Stimulated activated effector memory CD8-positive, alpha-beta T cell treated with anti-CD3 and anti-CD28 coated beads, Interleukin-12 subunit alpha, Interleukin-12 subunit beta, amount 100 ng/mL, for 72 hours (primary cell): ENCODE measurements at regions not wholly inside any gene's neighbourhood (a gene's known extent, or its start where the extent isn't known, plus 50 kb on each side); places are given as distances from the start of the nearest gene placed in this dataset.
A peak's percentile ranks its signal among the peaks of the same experiment; 100 is the strongest.

Source experiments
- ATAC-seq: fragments of 150-1000 bp; cut with Tn5 transposase; 2 replicates; pipeline ENCODE4 v1.10.0; 2021
- DNase-seq, 2 donors: peaks; one replicate each; pipeline ENCODE4 v3.0.0; 2021 to 2022; ENCODE audit warnings: low spot score in 2 of 2
- H3K27ac Mint-ChIP-seq: one replicate; pipeline ENCODE4 v1.8.0; 2022; ENCODE audit warnings: mild to moderate bottlenecking, mixed read lengths
- H3K36me3 Mint-ChIP-seq: one replicate; pipeline ENCODE4 v1.8.0; 2022; ENCODE audit warnings: mild to moderate bottlenecking, mixed read lengths
- H3K4me1 Mint-ChIP-seq: one replicate; pipeline ENCODE4 v1.8.0; 2022; ENCODE audit warnings: mixed read lengths
- H3K4me3 Mint-ChIP-seq: one replicate; pipeline ENCODE4 v1.8.0; 2022; ENCODE audit warnings: mild to moderate bottlenecking, mixed read lengths
- H3K9me3 Mint-ChIP-seq: one replicate; pipeline ENCODE4 v1.8.0; 2022; ENCODE audit warnings: mixed read lengths

DNA sequence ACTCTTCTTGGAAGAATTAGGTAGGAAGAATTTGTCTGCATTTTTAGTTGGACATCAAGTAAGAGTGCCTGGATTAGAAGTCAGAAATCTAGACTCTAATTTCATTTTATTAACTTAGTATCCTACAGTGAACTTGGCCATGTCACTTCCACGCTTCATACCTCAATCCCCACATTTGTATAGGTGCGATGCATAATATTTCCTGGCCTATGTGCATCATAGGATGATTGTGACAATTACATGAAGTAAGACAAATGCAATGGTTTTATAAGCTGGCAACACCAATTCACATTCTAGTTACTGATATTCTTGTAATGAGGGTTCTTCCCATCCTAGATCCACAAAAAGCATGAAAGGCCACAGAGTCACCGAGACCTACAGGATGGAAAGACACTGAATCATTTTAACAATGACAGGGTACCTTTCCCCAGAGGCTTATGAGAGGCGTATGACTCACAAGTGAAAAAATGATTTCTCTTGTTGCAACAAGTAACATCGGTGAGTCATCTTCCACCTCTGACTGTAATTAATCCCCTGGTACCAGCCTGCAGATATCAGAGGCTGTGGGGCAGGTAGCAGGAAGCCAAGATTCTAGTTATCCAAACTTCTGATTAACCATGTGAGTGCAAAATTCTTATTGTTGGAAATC, 56.0 kb upstream of the OR5AK2 start:
- peaks cover 18% of the 10 kb centered on the region for H3K9me3 Mint-ChIP-seq
- H3K4me1 Mint-ChIP-seq: no peaks in the 10 kb centered on the region
- no peak overlapping the region for H3K27ac Mint-ChIP-seq
- no peaks in the 10 kb centered on the region for H3K36me3 Mint-ChIP-seq
- DNase-seq (no peak), ATAC-seq (peak; percentile 39)
- H3K4me3 Mint-ChIP-seq: no peak overlapping the region

DNA sequence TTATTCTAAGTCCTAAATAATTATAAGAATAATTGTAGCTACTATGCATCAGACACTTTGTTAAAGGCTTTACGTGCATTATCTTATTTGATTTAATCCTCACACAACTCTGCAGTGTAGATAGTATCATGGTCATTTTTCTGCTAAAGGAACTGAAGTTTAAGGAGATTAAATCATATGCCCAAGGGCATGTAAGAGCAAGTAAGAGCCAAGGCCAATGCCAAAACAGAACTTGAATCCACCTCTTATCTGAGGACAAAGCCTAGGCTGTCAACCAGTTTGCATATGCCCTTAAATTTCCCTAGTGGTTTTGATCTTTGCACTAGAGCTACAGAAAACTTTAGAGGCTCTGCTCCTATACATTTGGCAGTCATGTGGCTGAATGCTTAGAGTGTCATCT, 65.6 kb upstream of the OR5AK2 start:
- DNase-seq: no peak
- H3K27ac Mint-ChIP-seq: no peak overlapping the region
- ATAC-seq: no peak
- no peak overlapping the region for H3K4me3 Mint-ChIP-seq
- H3K36me3 Mint-ChIP-seq: no peaks in the 10 kb centered on the region
- peaks cover 10% of the 10 kb centered on the region for H3K9me3 Mint-ChIP-seq
- H3K4me1 Mint-ChIP-seq: no peaks in the 10 kb centered on the region

DNA sequence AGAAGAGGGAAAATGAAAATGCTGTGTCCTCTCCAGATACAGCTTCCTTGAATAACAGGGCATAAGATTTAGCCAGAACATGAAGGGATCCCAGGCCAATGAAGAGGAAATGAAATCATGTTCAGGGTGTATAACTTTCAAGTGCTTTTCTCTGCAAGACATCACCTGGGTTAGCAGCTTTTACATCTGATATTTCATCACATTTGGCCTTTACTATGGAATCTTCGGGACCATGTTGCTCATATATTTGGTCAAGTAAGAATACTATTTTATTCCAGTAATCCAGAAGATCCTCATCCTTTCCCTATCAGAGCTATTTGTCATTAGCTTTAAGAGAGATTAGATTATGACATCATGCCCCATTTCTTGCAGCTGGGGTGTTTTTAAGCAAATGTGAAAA, 66.3 kb upstream of the OR5AK2 start:
- Mint-ChIP-seq H3K36me3 (no peaks in the 10 kb centered on the region), H3K9me3 (peaks cover 14% of the 10 kb centered on the region), H3K4me3 (no peak overlapping the region), H3K27ac (no peak overlapping the region), H3K4me1 (no peaks in the 10 kb centered on the region)
- ATAC-seq (no peak), DNase-seq (no peak)

DNA sequence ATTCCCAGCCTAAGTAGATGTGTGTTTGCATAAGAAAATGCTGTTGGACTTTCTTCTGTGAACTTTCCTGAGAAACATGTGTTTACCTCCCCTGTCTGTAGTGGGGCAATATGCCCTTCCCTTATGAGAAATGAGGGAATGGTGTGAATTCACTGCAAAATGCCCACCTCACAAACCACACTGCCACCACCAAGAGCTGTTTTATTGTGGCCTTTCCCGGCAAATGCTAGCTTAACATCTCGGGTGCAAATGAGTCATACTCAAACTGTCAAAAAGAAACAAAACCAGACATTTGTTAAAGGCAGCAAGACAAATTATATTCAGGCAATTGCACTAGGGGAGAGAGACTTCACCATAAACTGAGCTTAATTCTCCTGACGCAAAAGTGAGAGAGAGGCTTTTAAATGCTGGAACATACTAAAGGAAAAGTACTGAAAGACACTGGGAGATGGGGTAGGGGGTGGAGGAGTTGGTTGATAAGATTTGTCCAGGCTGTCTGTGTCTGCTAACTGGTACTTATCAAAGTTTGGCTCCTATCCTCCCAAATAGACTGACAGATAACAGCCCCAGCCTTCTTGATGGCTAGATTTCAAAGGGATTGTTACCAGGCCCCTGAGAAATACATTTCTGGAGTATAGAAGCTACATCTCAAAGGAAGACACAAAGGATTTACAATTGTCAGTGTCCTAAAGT, 70.9 kb upstream of the OR5AK2 start:
- Mint-ChIP-seq H3K36me3 (no peaks in the 10 kb centered on the region), H3K27ac (no peak overlapping the region), H3K9me3 (peaks cover 7% of the 10 kb centered on the region), H3K4me3 (no peak overlapping the region), H3K4me1 (no peaks in the 10 kb centered on the region)
- ATAC-seq (no peak), DNase-seq (no peak)

DNA sequence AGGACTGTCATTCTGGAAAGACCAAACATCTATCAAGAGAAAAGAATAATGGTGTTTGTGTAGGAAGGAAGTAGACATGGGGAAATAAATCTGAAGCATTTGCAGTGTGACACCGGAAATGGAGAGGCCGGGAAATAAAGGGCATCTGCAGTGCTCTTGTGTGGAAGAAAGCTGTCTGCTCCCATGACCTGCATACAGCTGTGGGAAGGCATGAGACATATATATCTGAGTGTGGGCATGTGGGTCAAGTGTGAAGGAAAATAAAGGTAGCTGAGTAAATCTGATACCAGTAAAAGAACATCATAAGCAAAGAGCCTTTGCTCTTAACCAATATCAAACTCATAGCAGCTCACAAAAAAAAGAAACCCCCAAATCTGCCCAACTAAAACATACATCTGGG, 72.1 kb upstream of the OR5AK2 start:
- Mint-ChIP-seq H3K27ac (no peak overlapping the region), H3K4me3 (no peak overlapping the region), H3K36me3 (no peaks in the 10 kb centered on the region), H3K9me3 (peaks cover 7% of the 10 kb centered on the region), H3K4me1 (no peaks in the 10 kb centered on the region)
- ATAC-seq (peak; percentile 42), DNase-seq (no peak)

DNA sequence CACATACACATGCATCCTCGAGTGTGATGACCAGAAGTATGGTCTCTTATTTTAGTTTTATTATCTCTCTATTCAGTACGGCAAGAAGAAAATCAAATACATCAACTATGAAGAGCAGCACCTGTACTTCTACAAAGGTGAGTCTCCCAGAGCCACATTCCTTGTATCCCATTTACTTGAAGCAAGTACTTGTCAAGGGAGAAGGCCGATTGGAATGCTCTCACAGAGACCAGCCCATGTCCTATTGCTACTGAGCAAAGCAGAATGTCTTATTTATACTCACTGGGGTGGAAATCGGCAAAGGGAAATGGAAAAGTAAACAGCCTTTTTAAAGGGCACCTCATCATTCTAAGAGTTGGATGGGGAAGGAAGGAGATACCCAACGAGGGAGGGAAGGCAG, 72.6 kb upstream of the OR5AK2 start:
- H3K4me1 Mint-ChIP-seq: no peaks in the 10 kb centered on the region
- H3K27ac Mint-ChIP-seq: no peak overlapping the region
- H3K9me3 Mint-ChIP-seq: peaks cover 7% of the 10 kb centered on the region
- no peaks in the 10 kb centered on the region for H3K36me3 Mint-ChIP-seq
- ATAC-seq: no peak
- H3K4me3 Mint-ChIP-seq: no peak overlapping the region
- no peak for DNase-seq

DNA sequence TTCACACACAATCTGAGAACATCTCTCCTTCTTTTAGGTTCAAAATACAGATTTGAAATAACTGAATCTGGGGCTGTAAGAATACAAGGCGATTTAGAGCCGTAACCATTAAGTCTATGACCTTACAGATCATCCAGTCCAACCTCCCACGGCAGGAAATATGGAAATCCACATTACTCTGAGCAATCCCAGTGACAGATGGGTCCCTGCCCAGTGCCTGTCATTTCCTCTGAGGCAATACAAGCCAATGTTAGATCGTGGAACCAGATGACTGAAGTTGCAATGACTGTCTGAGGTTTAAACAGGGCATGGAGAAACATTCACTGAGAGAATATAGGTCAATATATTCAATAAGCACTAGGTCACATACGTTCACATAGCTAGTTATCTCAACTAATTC, 77.4 kb upstream of the OR5AK2 start:
- ATAC-seq (no peak), DNase-seq (no peak)
- no peak overlapping the region for H3K4me3 Mint-ChIP-seq
- H3K36me3 Mint-ChIP-seq: no peaks in the 10 kb centered on the region
- peaks cover 3% of the 10 kb centered on the region for H3K9me3 Mint-ChIP-seq
- no peaks in the 10 kb centered on the region for H3K4me1 Mint-ChIP-seq
- H3K27ac Mint-ChIP-seq: no peak overlapping the region

DNA sequence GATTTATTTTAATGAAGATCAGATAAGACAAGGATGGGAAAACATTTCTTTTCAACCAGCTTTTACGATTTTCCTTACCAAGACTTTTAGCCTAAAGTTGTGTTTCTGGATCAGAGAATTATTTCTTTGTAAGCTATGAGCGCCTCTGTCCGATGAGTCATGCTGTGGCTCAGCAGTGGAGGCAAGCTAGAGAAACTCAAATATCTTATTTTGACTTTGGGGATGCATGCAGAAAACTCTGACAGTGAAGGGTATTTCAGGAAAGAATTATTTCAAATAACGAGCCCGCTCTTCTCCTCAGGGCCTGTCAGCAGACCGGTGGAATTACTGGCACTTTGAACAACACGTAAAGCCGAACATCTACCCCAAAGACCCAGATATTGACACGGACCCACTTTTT, 77.9 kb upstream of the OR5AK2 start:
- no peaks in the 10 kb centered on the region for H3K4me1 Mint-ChIP-seq
- no peak overlapping the region for H3K27ac Mint-ChIP-seq
- no peaks in the 10 kb centered on the region for H3K36me3 Mint-ChIP-seq
- ATAC-seq (no peak), DNase-seq (no peak)
- H3K4me3 Mint-ChIP-seq: no peak overlapping the region
- peaks cover 3% of the 10 kb centered on the region for H3K9me3 Mint-ChIP-seq

DNA sequence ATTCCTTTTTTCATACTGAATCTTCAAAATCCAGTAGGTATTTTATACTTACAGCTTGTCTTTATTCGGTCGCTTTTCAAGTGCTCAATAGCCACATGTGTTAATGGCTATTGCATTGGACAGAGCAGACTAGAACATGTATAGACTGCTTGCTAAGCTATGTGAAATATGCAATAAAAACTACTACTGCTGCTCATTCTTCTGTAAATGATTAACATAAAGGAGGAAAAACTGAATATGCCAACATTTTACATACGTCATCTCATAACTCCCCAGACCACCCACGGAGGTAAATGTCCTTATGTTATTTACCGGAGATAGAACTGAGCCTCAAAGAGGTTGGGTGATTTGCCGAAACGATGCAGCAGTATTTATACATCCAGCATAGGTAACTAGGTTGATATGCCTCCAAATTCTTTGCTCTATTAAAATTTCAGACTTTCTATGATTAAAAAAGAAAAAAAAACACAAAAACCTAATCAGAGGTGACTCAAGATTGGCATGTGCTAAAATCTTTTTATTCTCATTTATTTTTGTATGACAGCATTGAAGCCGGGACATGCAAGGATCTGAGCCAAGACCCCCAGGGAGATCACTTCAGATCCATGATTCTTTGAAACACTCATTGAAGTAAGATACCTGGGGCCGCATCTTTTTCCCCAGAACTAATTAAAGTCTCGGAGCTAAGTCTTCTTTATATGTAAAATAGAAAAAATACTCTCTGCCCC, 78.5 kb upstream of the OR5AK2 start:
- Mint-ChIP-seq H3K4me1 (no peaks in the 10 kb centered on the region), H3K36me3 (no peaks in the 10 kb centered on the region), H3K9me3 (peaks cover 3% of the 10 kb centered on the region), H3K27ac (no peak overlapping the region), H3K4me3 (no peak overlapping the region)
- DNase-seq (no peak), ATAC-seq (no peak)

DNA sequence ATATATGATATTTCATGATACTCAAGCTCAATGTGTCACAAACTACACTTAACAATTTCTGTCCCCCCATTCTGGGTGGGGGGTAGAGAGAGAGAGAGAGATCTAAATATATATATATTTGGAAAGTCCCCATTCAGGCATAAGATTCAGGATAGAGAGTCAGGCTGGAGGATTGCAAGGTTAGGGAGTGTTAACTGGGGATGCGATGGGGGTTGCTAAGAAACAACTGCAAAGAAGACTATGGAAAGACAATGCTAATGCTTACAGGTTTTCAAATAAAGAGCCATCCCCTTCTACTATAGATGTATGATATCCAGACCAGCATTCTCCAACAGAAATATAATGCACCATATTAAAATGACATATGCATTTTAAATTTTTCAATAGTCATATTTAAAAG, 79.2 kb upstream of the OR5AK2 start:
- ATAC-seq (no peak), DNase-seq (no peak)
- peaks cover 2% of the 10 kb centered on the region for H3K9me3 Mint-ChIP-seq
- no peaks in the 10 kb centered on the region for H3K4me1 Mint-ChIP-seq
- H3K4me3 Mint-ChIP-seq: no peak overlapping the region
- H3K36me3 Mint-ChIP-seq: no peaks in the 10 kb centered on the region
- no peak overlapping the region for H3K27ac Mint-ChIP-seq

DNA sequence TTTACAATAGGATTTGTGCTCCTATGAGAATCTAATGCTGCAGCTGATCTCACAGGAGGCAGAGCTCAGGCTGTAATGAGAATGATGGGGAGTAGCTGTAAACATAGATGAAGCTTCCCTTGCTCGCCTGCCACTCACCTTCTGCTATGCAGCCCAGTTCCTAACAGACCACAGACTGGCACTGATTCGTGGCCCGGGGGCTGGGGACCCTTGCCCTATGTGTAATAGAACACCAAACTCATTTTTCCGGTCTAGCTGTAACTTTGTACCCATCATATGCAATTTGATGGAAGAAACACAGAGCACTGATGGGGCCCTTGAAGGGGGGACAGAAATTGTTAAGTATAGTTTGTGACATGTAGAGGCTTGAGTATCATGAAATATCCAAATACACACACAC, 79.6 kb upstream of the OR5AK2 start:
- H3K36me3 Mint-ChIP-seq: no peaks in the 10 kb centered on the region
- DNase-seq (no peak), ATAC-seq (no peak)
- no peak overlapping the region for H3K4me3 Mint-ChIP-seq
- peaks cover 2% of the 10 kb centered on the region for H3K9me3 Mint-ChIP-seq
- H3K27ac Mint-ChIP-seq: no peak overlapping the region
- H3K4me1 Mint-ChIP-seq: no peaks in the 10 kb centered on the region

DNA sequence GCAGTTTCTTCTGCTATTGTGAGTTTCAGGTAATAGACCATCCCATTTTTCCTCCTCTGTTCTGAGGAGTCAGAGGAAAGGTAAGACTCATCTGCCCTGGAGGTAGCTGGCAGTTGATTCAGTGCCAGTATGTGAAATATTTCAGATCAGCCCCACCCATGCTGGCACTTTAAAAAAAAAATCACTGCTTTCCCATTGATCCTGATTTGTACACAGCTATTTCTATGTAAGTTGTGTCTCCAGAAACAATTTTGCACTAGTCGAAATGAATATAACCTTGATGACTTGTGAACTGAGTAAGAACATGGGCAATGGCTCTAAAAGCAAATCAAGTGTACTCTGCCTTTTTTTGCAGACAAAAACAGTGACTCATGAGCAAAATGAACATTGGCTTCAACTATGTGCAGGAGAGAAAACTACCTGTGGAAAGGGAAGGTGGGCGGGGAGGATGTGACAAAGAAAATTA, 82.0 kb upstream of the OR5AK2 start:
- H3K36me3 Mint-ChIP-seq: no peaks in the 10 kb centered on the region
- H3K4me3 Mint-ChIP-seq: no peak overlapping the region
- no peaks in the 10 kb centered on the region for H3K4me1 Mint-ChIP-seq
- ATAC-seq (no peak), DNase-seq (no peak)
- peaks cover 5% of the 10 kb centered on the region for H3K9me3 Mint-ChIP-seq
- H3K27ac Mint-ChIP-seq: no peak overlapping the region

DNA sequence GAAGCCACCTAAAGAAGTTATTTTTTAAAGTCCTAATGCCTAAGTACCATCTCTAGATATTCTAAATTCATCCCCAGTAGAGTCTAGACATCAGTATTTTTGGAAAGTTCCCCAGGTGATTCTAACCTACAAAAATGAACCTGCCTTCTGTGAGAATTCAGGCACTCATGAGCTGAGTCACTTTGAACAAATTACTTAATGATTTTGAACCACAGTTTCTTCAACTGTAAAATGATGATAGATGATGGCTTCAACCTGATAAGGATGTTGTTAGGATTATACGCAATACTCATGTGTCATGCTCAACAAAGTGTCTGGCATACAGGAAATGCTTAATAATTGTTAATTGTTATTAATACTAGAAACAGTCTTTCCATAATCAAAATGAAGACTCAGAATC, 82.8 kb upstream of the OR5AK2 start:
- no peak overlapping the region for H3K4me3 Mint-ChIP-seq
- H3K9me3 Mint-ChIP-seq: peaks cover 5% of the 10 kb centered on the region
- H3K27ac Mint-ChIP-seq: no peak overlapping the region

DNA sequence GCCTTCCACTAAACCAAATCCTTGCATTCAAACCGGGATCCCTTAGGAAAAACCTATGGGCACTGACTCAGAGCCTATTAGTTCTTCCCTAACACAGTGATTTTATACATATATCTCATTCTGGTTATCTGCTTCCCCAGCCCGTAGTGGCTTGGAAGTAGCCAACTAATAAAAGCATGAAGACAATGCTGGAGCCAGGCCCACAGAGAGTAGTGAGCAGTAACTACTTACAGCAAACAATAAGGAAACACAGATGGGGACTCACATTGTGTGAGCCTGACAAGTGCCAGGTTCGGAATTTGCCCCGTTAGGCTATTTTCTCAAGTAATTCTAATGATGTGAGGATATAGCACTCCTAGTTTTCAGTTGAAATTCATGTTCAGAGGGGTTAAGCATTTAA, 83.3 kb upstream of the OR5AK2 start:
- H3K36me3 Mint-ChIP-seq: no peaks in the 10 kb centered on the region
- ATAC-seq: no peak
- no peaks in the 10 kb centered on the region for H3K4me1 Mint-ChIP-seq
- H3K27ac Mint-ChIP-seq: no peak overlapping the region
- no peak overlapping the region for H3K4me3 Mint-ChIP-seq
- H3K9me3 Mint-ChIP-seq: peaks cover 5% of the 10 kb centered on the region
- no peak for DNase-seq

More for the DNA sequence above, 82.8 kb upstream of the OR5AK2 start:
- DNase-seq: no peak
- H3K36me3 Mint-ChIP-seq: no peaks in the 10 kb centered on the region
- no peak for ATAC-seq
- H3K4me1 Mint-ChIP-seq: no peaks in the 10 kb centered on the region

DNA sequence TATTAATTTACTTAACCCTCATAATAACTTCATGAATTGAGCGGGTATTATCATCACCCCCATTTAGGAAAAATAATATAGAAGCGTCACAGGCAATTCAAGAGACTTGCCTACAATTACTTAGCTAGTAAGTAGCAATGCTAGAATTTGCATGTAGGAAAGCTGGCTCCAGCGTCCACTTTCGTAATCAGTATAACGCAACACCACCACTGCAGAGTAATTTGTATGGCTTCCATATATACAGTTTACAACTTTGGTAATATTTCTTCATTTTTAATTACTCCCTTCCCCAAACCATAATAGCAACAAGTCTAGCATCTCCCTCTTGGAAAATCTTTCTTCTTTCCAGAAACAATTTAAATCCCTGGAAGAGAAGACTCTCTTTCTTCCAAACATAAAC, 89.9 kb upstream of the OR5AK2 start:
- DNase-seq: no peak
- Mint-ChIP-seq H3K27ac (no peak overlapping the region), H3K4me3 (no peak overlapping the region), H3K4me1 (no peaks in the 10 kb centered on the region), H3K36me3 (no peaks in the 10 kb centered on the region), H3K9me3 (peaks cover 8% of the 10 kb centered on the region)
- no peak for ATAC-seq
